Endodermal cell (in vitro differentiated cells): ENCODE measurements at regions not wholly inside any gene's neighbourhood (a gene's known extent, or its start where the extent isn't known, plus 50 kb on each side); places are given as distances from the start of the nearest gene placed in this dataset.

Source experiments
- DNase-seq: peaks from one replicate; pipeline ENCODE4 v3.0.0-alpha.2; 2017
- H3K27ac ChIP-seq: 2 replicates; pipeline ENCODE4 v1.5.1; 2013; ENCODE audit warnings: mild to moderate bottlenecking, low read depth, low read length, moderate library complexity
- H3K27me3 ChIP-seq: 2 replicates; pipeline ENCODE4 v1.6.1; 2013; ENCODE audit warnings: mild to moderate bottlenecking, low read length, moderate library complexity; ENCODE audit not compliant: insufficient read depth, control insufficient read depth, poor library complexity, severe bottlenecking
- H3K36me3 ChIP-seq: 2 replicates; pipeline ENCODE4 v1.7.0; 2013; ENCODE audit warnings: mild to moderate bottlenecking, low read length, moderate library complexity; ENCODE audit not compliant: control insufficient read depth, insufficient read depth
- H3K4me1 ChIP-seq: one replicate; pipeline ENCODE4 v1.7.0; 2013; ENCODE audit warnings: low read length; ENCODE audit not compliant: control insufficient read depth, insufficient read depth
- H3K4me3 ChIP-seq: 2 replicates; pipeline ENCODE4 v1.5.1; 2013; ENCODE audit warnings: mild to moderate bottlenecking, low read length, moderate library complexity
- H3K9ac ChIP-seq: 2 replicates; pipeline ENCODE4 v1.6.1; 2013; ENCODE audit warnings: mild to moderate bottlenecking, low read length, moderate library complexity; ENCODE audit not compliant: poor library complexity, severe bottlenecking; ENCODE audit errors: extremely low read depth
- H3K9me3 ChIP-seq: 2 replicates; pipeline ENCODE4 v1.6.1; 2013; ENCODE audit warnings: mild to moderate bottlenecking, low read length, moderate library complexity; ENCODE audit not compliant: control insufficient read depth
- H3K27ac Mint-ChIP-seq: 2 replicates; pipeline ENCODE4 v1.8.0; 2020; ENCODE audit warnings: mixed read lengths
- H3K27me3 Mint-ChIP-seq: 2 replicates; pipeline ENCODE4 v1.8.0; 2021; ENCODE audit warnings: mild to moderate bottlenecking, mixed read lengths; ENCODE audit not compliant: insufficient read depth
- H3K36me3 Mint-ChIP-seq: 2 replicates; pipeline ENCODE4 v1.8.0; 2020; ENCODE audit warnings: low read depth, mixed read lengths
- H3K4me1 Mint-ChIP-seq: 2 replicates; pipeline ENCODE4 v1.8.0; 2020; ENCODE audit warnings: mixed read lengths
- H3K4me3 Mint-ChIP-seq: 2 replicates; pipeline ENCODE4 v1.8.0; 2020; ENCODE audit warnings: mild to moderate bottlenecking, moderate library complexity, mixed read lengths
- H3K9me3 Mint-ChIP-seq: 2 replicates; pipeline ENCODE4 v1.8.0; 2020; ENCODE audit warnings: mild to moderate bottlenecking, mixed read lengths
- WGBS, 2 experiments: methylation state at CpG; one replicate each; pipeline versions ENCODE4 v1.1.5 to v1.1.7; 2013; ENCODE audit warnings: missing lambda C conversion rate in 2 of 2, mixed read lengths in 1 of 2; ENCODE audit not compliant: insufficient coverage in 1 of 2, insufficient read length in 1 of 2; 5-methylcytosine and 5-hydroxymethylcytosine counted together
- TF ChIP-seq, protein P1 (sequence below): fragments of 200-600 bp; sonication (generic); conservative IDR thresholded peaks from 2 replicates; pipeline ENCODE4 v1.5.0; 2021; ENCODE audit warnings: antibody characterized with exemption, mild to moderate bottlenecking

- Mint-ChIP-seq H3K36me3 (no peaks in the 10 kb centered on the region), H3K27ac (no peak overlapping the region), H3K4me1 (no peaks in the 10 kb centered on the region), H3K4me3 (no peak overlapping the region), H3K9me3 (no peaks in the 10 kb centered on the region), H3K27me3 (no peaks in the 10 kb centered on the region)
- Histone ChIP-seq H3K9ac (no peak overlapping the region), H3K4me3 (no peak overlapping the region), H3K9me3 (no peaks in the 10 kb centered on the region), H3K36me3 (no peaks in the 10 kb centered on the region), H3K4me1 (no peaks in the 10 kb centered on the region), H3K27ac (no peak overlapping the region), H3K27me3 (no peaks in the 10 kb centered on the region)
- TF ChIP-seq, protein P1, sequence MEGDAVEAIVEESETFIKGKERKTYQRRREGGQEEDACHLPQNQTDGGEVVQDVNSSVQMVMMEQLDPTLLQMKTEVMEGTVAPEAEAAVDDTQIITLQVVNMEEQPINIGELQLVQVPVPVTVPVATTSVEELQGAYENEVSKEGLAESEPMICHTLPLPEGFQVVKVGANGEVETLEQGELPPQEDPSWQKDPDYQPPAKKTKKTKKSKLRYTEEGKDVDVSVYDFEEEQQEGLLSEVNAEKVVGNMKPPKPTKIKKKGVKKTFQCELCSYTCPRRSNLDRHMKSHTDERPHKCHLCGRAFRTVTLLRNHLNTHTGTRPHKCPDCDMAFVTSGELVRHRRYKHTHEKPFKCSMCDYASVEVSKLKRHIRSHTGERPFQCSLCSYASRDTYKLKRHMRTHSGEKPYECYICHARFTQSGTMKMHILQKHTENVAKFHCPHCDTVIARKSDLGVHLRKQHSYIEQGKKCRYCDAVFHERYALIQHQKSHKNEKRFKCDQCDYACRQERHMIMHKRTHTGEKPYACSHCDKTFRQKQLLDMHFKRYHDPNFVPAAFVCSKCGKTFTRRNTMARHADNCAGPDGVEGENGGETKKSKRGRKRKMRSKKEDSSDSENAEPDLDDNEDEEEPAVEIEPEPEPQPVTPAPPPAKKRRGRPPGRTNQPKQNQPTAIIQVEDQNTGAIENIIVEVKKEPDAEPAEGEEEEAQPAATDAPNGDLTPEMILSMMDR = no peak
- 87 to 100% methylated on average over 1 to 2 of the region's 2 CpGs for WGBS, 2 experiments
- no peak for DNase-seq
Observed at GRCh38 chr4:19523964-19524363, 727.7 kb upstream of the SLIT2 start.

GRCh38 chr4:19522966-19523365, 728.7 kb upstream of the SLIT2 start:
- H3K36me3 ChIP-seq = no peaks in the 10 kb centered on the region
- H3K4me3 ChIP-seq = no peak overlapping the region
- H3K27me3 Mint-ChIP-seq = no peaks in the 10 kb centered on the region
- DNase-seq = no peak
- H3K4me1 Mint-ChIP-seq = no peaks in the 10 kb centered on the region
- no peaks in the 10 kb centered on the region for H3K36me3 Mint-ChIP-seq
- H3K27ac Mint-ChIP-seq = no peak overlapping the region
- H3K9ac ChIP-seq = no peak overlapping the region
- H3K27me3 ChIP-seq = no peaks in the 10 kb centered on the region
- no peaks in the 10 kb centered on the region for H3K9me3 Mint-ChIP-seq
- WGBS, 2 experiments = 83 to 90% methylated on average over 2 to 3 of the region's 3 CpGs
- H3K4me1 ChIP-seq = no peaks in the 10 kb centered on the region
- no peak overlapping the region for H3K4me3 Mint-ChIP-seq
- H3K9me3 ChIP-seq = no peaks in the 10 kb centered on the region
- TF ChIP-seq, protein P1 = no peak
- H3K27ac ChIP-seq = no peak overlapping the region

- H3K9me3 Mint-ChIP-seq = no peaks in the 10 kb centered on the region
- WGBS, 2 experiments = 88 to 100% methylated on average over 5 to 7 of the region's 7 CpGs
Observed at GRCh38 chr4:19520939-19521520, 730.7 kb upstream of the SLIT2 start.

More at GRCh38 chr4:19520939-19521520, 730.7 kb upstream of the SLIT2 start:
- H3K27ac ChIP-seq = no peak overlapping the region
- no peak overlapping the region for H3K9ac ChIP-seq
- no peaks in the 10 kb centered on the region for H3K4me1 Mint-ChIP-seq
- no peaks in the 10 kb centered on the region for H3K36me3 ChIP-seq
- no peaks in the 10 kb centered on the region for H3K27me3 ChIP-seq
- no peak overlapping the region for H3K27ac Mint-ChIP-seq
- no peaks in the 10 kb centered on the region for H3K9me3 ChIP-seq
- no peak overlapping the region for H3K4me3 Mint-ChIP-seq
- no peaks in the 10 kb centered on the region for H3K4me1 ChIP-seq
- no peak for DNase-seq
- no peak overlapping the region for H3K4me3 ChIP-seq
- TF ChIP-seq, protein P1 = no peak
- no peaks in the 10 kb centered on the region for H3K27me3 Mint-ChIP-seq
- no peaks in the 10 kb centered on the region for H3K36me3 Mint-ChIP-seq
